ENCODE measurements at regions not wholly inside any gene's neighbourhood (a gene's known extent, or its start where the extent isn't known, plus 50 kb on each side); places are given as distances from the start of the nearest gene placed in this dataset.

- TF ChIP-seq TAF1 (IDR thresholded peaks at IDR 0.05; ENCODE audit: borderline replicate concordance, low read depth, low read length): no peak
- TF ChIP-seq POLR2AphosphoS5 (IDR thresholded peaks at IDR 0.05; ENCODE audit: low read depth, low read length): no peak
- no peak for TF ChIP-seq POLR2A (IDR thresholded peaks at IDR 0.05; ENCODE audit: low read depth, low read length)
These were observed 255.7 kb upstream of the KLHL1 start for GRCh38 chr13:70363991-70364390.
